ENCODE measurements at regions not wholly inside any gene's neighbourhood (a gene's known extent, or its start where the extent isn't known, plus 50 kb on each side); places are given as distances from the start of the nearest gene placed in this dataset.
"Not testable (repeated sequence)": the region's sequence is repeated elsewhere in the genome, so short reads cannot be mapped to it uniquely, and the experiment has no call there.

DNA sequence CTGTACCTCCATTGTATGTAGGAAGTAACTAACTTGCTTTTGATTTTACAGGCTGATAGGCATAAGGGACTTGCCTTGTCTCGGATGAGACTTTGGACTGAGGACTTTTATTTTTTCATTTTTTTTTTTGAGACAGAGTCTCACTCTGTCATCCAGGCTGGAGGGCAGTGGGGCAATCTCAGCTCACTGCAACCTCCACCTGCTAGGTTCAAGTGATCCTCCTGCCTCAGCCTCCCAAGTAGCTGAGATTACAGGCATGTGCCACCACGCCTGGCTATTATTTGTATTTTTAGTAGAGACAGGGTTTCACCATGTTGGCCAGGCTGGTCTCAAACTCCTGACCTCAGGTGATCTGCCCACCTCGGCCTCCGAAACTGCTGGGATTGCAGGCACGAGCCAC lies 80.2 kb upstream of the SYN3 start:
- DNase-seq: not testable (repeated sequence)

DNA sequence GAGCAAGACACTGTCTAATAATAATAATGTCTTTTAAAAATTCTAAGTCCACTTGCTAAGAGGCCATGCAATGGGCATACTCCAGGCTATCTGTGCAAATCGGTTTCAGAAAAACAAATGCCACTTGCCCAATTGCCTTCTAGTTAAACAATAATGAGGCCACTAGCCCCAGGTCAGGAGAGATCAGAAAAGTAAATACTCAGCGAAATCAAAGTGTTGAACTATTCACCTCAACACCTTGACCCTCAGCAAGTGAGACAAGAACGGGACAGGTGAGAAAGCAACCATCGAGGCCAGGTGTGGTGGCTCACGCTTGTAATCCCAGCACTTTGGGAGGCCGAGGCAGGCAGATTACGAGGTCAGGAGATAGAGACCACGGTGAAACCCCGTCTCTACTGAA lies 72.3 kb upstream of the SYN3 start:
- DNase-seq: no peak

DNA sequence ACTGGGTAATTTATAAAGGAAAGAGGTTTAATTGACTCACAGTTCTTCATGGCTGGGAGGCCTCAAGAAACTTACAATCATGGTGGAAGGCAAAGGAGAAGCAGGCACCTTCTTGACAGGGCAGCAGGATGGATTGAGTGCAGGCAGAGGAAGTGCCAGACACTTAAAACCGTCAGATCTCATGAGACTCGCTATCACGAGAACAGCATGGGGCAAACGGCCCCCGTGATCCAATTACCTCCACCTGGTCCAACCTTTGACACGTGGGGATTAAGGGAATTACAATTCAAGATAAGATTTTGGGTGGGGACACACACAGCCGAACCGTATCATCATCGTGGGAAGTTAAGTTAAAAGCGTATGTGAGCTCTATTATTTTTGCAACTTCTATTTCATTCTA lies 71.4 kb upstream of the SYN3 start:
- DNase-seq: no peak

- no peak for DNase-seq
Observed at GRCh38 chr22:33126881-33127280, 68.7 kb upstream of the SYN3 start.

GRCh38 chr22:33124471-33124870 lies 66.3 kb upstream of the SYN3 start:
- no peak for DNase-seq

DNA sequence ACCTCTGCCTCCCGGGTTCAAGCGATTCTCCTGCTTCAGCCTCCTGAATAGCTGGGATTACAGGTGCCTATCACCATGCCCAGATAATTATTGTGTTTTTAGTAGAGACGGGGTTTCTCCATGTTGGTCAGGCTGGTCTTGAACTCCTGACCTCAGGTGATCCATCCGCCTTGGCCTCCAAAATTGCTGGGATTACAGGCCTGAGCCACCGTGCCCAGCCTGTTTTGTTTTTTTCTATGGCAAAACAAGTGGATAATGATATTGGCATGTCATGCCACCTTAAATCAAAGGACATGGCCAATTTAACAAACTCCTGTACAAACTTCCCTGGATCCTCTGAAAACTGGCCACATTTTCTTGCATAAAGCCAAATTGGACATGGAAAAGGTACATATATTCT lies 64.3 kb upstream of the SYN3 start:
- DNase-seq: not testable (repeated sequence)

- no peak for DNase-seq
Observed at GRCh38 chr22:33119044-33119443, 60.9 kb upstream of the SYN3 start.

GRCh38 chr22:33117821-33118220 lies 59.6 kb upstream of the SYN3 start:
- no peak for DNase-seq

DNA sequence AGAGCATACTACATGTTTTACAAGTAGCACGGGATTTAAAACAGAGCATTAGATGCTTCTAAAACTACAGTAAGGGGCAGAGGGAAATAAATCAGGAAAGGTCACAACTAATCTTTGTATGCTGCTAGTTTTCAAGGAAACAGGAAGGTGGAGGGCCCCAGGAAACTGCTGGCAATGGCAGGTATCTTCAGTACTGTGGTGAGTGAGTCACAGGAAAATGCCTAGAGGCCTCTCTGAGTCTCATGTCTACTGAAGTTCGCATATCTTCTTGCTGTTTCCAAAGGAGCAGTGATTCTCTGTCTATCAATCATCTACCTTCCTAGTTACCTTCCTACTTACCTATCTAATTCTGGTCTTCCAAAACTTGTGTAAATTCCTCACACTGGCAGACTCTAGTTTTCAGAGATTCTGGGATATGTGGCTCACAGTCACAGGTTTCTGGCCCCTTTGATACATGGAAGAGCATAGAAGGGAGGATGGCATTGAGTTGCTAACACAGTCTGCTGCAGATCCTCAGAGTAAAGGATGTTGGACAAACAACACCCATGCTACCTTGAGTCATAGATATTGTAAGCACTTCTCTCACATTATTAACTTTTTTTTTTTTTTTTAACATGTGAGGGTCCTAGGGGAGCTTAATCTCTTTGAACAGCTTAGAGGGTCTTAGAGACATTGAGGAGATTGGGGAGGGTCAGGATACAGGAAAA lies 58.8 kb upstream of the SYN3 start:
- DNase-seq: no peak

DNA sequence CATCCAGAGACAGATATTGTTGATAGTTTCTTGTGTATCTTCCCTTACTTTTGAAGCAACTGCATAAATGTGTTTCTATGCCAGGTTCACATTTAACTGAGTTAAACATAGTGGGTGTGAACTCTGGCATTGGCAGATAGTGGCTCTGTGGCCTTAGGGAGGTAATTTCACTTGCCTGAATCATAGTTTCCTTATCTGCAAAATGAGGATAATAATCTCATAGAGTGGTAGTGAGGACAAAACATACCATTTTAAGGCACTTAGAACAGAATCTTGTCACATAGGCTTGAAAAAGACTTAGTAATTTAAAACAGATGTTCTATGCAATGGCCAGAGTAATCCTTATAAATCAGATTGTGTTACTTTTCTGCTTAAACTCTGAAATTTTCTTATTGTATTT lies 56.4 kb upstream of the SYN3 start:
- DNase-seq: no peak

- DNase-seq: peak; percentile 48
Observed at GRCh38 chr22:33112580-33112979, 54.4 kb upstream of the SYN3 start.

- no peak for DNase-seq
Observed at GRCh38 chr22:33111491-33111890, 53.3 kb upstream of the SYN3 start.

GRCh38 chr22:33110562-33111163 lies 52.5 kb upstream of the SYN3 start:
- no peak for DNase-seq

- no peak for DNase-seq
Observed at GRCh38 chr22:33109514-33110430, 51.6 kb upstream of the SYN3 start.

GRCh38 chr22:33108037-33108436 lies 49.9 kb upstream of the SYN3 start:
- DNase-seq: no peak
